A673 (cell line): ENCODE measurements at regions not wholly inside any gene's neighbourhood (a gene's known extent, or its start where the extent isn't known, plus 50 kb on each side); places are given as distances from the start of the nearest gene placed in this dataset.

Source experiments
- CTCF ChIP-seq: fragments of 300-800, 200-600 bp; sonication (generic); conservative IDR thresholded peaks from 2 replicates; pipeline ENCODE4 v1.5.1; 2017; ENCODE audit warnings: low read depth, mild to moderate bottlenecking, antibody characterized with exemption, low read length, moderate library complexity, mixed read lengths
- EZH2 ChIP-seq: fragments of 200-600 bp; sonication (generic); IDR thresholded peaks from 2 replicates; pipeline ENCODE4 v1.6.1; 2017; ENCODE audit warnings: borderline replicate concordance, low read depth, mild to moderate bottlenecking, mixed read lengths, antibody characterized with exemption, low read length; ENCODE audit not compliant: poor library complexity, severe bottlenecking

GRCh38 chr6:156167016-156167624 is 610.1 kb upstream of the ARID1B start:
- no peak for TF ChIP-seq CTCF
- TF ChIP-seq EZH2 = no peak
